Transverse colon (tissue), 4 donors: ENCODE measurements at regions not wholly inside any gene's neighbourhood (a gene's known extent, or its start where the extent isn't known, plus 50 kb on each side); places are given as distances from the start of the nearest gene placed in this dataset.
"Not testable (repeated sequence)": the region's sequence is repeated elsewhere in the genome, so short reads cannot be mapped to it uniquely, and the experiment has no call there.

Source experiments
- DNase-seq: peaks from one replicate; pipeline ENCODE4 v3.0.0-alpha.2; 2019
- H3K27ac ChIP-seq, 4 donors: fragments of 200-600 bp; sonication (generic); 2 replicates each; pipeline ENCODE4 v1.5.1; 2016 to 2018; ENCODE audit warnings: inconsistent platforms in 4 of 4
- H3K27me3 ChIP-seq: fragments of 200-600 bp; sonication (generic); 2 replicates; pipeline ENCODE4 v1.5.1; 2017; ENCODE audit warnings: inconsistent platforms
- H3K36me3 ChIP-seq, 4 donors: fragments of 200-600 bp; sonication (generic); 2 replicates each; pipeline ENCODE4 v1.5.1; 2017 to 2019; ENCODE audit warnings: inconsistent platforms in 4 of 4
- H3K4me1 ChIP-seq, 4 donors: fragments of 200-600 bp; sonication (generic); 2 replicates each; pipeline ENCODE4 v1.5.1; 2017 to 2020; ENCODE audit warnings: inconsistent platforms in 4 of 4
- H3K4me3 ChIP-seq, 4 donors: fragments of 200-600 bp; sonication (generic); 1 replicate in 1 of 4; 2 replicates in 3 of 4; pipeline versions ENCODE4 v1.5.1 to v1.6.1; 2017 to 2019; ENCODE audit warnings: inconsistent platforms in 4 of 4
- H3K9me3 ChIP-seq, 2 donors: fragments of 200-600 bp; sonication (generic); 2 replicates each; pipeline ENCODE4 v1.5.1; 2017 to 2019; ENCODE audit warnings: inconsistent platforms in 2 of 2
- EP300 ChIP-seq: sonication (generic); formaldehyde crosslinking; IDR thresholded peaks from one replicate; pipeline ENCODE4 v1.6.1; 2017; ENCODE audit warnings: antibody characterized with exemption, low read depth
- POLR2A ChIP-seq: fragments of 450-650 bp; IDR thresholded peaks from one replicate; pipeline ENCODE4 v1.6.1; 2016; ENCODE audit warnings: antibody characterized with exemption, mild to moderate bottlenecking, moderate library complexity
- POLR2AphosphoS5 ChIP-seq, 3 donors: sonication (generic); formaldehyde crosslinking; IDR thresholded peaks; one replicate each; pipeline ENCODE4 v1.6.1; 2016; ENCODE audit warnings: antibody characterized with exemption in 3 of 3
- WGBS, 2 donors: methylation state at CpG; one replicate each; pipeline ENCODE4 v1.1.5; 2018; ENCODE audit warnings: low coverage in 1 of 2; 5-methylcytosine and 5-hydroxymethylcytosine counted together
- in situ Hi-C, 4 donors: fragments of 200-750 bp; cut with MboI; loops; one replicate each; pipeline versions ENCODE4 v1.15.0 to v1.15.1; 2017; ENCODE audit warnings: low sequenced_read_pairs in 3 of 4, low pct_ligation_motif_present in 1 of 4, low pct_unique_long_range_greater_than_20kb in 1 of 4
- intact Hi-C: fragments of 100-400 bp; cut with DNase I; formaldehyde crosslinking; loops from one replicate; pipeline ENCODE4 v1.15.1; 2023; ENCODE audit warnings: low total_unique reads
- TF ChIP-seq, protein P1 (sequence below), 5 experiments: fragments of 200-600 bp in 3 of 5; fragments of 450-650 bp in 2 of 5; sonication (generic) in 3 of 5; IDR thresholded peaks; 1 replicate in 2 of 5; 2 replicates in 3 of 5; pipeline ENCODE4 v1.5.1; 2016 to 2017; ENCODE audit warnings: antibody characterized with exemption in 5 of 5, inconsistent platforms in 3 of 5, mild to moderate bottlenecking in 2 of 5, moderate library complexity in 1 of 5

DNA sequence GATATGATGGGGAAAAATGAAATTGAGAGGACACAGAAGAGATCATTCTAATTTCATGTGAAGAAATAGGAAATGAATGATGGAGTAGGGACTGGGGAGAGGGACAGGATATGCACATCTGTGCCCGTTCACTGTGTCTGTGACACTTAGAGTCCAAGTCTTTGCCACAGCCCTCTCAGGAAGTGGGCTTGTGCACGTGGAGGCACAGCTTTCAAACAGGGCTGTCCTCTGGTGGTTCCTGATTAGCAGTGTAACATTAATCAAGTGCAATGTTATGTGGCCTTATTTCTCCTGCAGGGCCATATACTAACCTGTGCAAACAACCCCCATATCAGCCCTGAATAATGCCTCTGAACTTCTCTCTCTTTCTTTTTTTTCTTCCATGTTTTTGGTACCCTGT, 312.2 kb upstream of the FAM98A start:
- WGBS, 2 donors, result 42 to 52% methylated on average over 2 of the region's 2 CpGs
- Histone ChIP-seq H3K27me3 (no peaks in the 10 kb centered on the region), H3K36me3 (no peaks in the 10 kb centered on the region), H3K9me3 (no peaks in the 10 kb centered on the region), H3K4me3 (no peak overlapping the region), H3K4me1 (no peaks in the 10 kb centered on the region), H3K27ac (no peak overlapping the region)
- no peak for DNase-seq
- intact Hi-C loops, result no loop called here
- TF ChIP-seq POLR2AphosphoS5 (IDR thresholded peaks at IDR 0.05), result no peak
- no peak for TF ChIP-seq EP300
- TF ChIP-seq POLR2A, result no peak
- TF ChIP-seq, protein P1, sequence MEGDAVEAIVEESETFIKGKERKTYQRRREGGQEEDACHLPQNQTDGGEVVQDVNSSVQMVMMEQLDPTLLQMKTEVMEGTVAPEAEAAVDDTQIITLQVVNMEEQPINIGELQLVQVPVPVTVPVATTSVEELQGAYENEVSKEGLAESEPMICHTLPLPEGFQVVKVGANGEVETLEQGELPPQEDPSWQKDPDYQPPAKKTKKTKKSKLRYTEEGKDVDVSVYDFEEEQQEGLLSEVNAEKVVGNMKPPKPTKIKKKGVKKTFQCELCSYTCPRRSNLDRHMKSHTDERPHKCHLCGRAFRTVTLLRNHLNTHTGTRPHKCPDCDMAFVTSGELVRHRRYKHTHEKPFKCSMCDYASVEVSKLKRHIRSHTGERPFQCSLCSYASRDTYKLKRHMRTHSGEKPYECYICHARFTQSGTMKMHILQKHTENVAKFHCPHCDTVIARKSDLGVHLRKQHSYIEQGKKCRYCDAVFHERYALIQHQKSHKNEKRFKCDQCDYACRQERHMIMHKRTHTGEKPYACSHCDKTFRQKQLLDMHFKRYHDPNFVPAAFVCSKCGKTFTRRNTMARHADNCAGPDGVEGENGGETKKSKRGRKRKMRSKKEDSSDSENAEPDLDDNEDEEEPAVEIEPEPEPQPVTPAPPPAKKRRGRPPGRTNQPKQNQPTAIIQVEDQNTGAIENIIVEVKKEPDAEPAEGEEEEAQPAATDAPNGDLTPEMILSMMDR (IDR thresholded peaks at IDR 0.05), result no peak
- in situ Hi-C loops, result no loop called here

DNA sequence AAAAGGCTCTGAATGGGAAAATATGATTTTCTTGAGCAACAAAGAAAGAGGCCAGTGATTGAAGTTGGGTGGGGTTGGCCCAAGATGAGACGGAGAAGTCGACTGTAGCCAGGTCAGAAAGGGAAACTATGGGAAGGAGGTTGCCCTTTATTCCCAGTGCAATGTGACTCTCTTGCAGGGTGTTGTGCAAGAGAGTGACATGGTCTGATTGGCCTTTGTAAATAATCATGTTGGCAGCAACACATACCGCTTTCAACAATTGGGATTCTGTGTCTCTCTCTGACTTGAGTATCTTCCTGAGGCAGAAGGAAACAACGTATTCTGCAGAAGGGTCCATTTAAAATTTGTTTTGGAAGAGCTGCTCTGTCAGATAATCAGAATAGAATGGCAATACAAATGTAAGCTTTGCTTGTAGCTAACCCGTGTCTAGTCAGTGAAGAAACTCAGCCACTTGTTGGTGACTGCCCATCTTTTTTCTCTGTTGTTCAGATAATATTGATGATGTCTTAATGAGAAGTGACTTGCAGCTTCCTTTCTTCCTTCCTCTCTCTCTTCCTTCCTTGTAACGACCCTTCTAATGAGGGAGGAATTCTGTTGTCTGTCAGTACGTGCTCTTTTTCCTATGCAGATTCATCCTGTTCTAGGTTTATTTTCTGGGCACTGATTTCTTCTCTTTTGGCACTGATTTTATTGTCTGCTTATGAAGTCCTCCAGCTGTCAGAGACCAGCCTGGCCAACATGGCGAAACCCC, 311.0 kb upstream of the FAM98A start:
- 73 to 76% methylated on average over 8 of the region's 8 CpGs for WGBS, 2 donors
- Histone ChIP-seq H3K27ac (no peak overlapping the region), H3K9me3 (no peaks in the 10 kb centered on the region), H3K4me3 (no peak overlapping the region), H3K36me3 (no peaks in the 10 kb centered on the region), H3K4me1 (no peaks in the 10 kb centered on the region), H3K27me3 (no peaks in the 10 kb centered on the region)
- TF ChIP-seq, protein P1 (IDR thresholded peaks at IDR 0.05), result no peak
- TF ChIP-seq POLR2AphosphoS5 (IDR thresholded peaks at IDR 0.05), result no peak
- no peak for TF ChIP-seq POLR2A
- no peak for TF ChIP-seq EP300
- intact Hi-C loops (no loop called here), in situ Hi-C loops (no loop called here)
- DNase-seq, result no peak

DNA sequence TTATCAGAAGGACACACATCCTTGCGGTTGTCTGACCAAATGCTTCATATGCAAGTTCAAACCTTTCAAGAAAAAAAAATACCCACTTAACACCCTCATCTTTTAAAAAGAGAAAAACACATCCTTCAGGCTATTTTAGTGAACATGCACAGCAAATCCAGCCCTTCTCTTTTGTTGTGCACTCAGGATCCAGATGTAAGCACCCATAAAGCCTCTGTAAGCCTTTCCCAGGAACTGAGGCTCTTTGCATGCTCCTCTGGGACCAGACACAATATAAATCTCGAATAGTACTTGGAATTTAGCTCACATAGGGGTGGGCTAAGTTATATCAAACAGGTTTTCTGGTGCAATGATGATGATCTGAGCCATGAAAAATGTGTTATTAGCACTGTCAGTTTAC, 308.8 kb upstream of the FAM98A start:
- no peaks in the 10 kb centered on the region for H3K9me3 ChIP-seq
- H3K27me3 ChIP-seq, result no peaks in the 10 kb centered on the region
- H3K27ac ChIP-seq, result no peak overlapping the region
- H3K4me1 ChIP-seq, result no peaks in the 10 kb centered on the region
- in situ Hi-C loops (no loop called here), intact Hi-C loops (no loop called here)
- no peak overlapping the region for H3K4me3 ChIP-seq
- WGBS, 2 donors, result 45% methylated on average over 2 of the region's 2 CpGs; no CpG with 5 or more reads in 1 of the 2 donors
- H3K36me3 ChIP-seq, result no peaks in the 10 kb centered on the region
- DNase-seq, result no peak
- TF ChIP-seq EP300 (no peak), POLR2AphosphoS5 (IDR thresholded peaks at IDR 0.05) (no peak), POLR2A (no peak)
- TF ChIP-seq, protein P1 (IDR thresholded peaks at IDR 0.05), result no peak

DNA sequence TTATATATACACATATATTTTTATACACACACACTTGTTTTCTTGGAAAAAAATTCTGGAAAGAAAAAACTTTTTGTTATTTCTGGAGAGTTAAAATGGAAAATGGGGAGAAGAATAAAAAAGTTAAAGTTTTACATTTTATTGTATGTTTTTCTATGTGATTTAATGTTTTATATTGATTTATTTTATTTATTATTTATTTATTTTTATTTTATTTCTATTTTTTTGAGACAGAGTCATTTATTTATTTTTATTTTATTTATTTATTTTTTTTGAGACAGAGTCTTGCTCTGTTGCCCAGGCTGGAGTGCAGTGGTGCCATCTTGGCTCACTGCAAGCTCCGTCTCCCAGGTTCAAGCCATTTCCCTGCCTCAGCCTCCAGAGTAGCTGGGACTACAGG, 307.0 kb upstream of the FAM98A start:
- H3K27me3 ChIP-seq, in situ Hi-C loops, H3K36me3 ChIP-seq, H3K4me3 ChIP-seq, intact Hi-C loops, H3K9me3 ChIP-seq, H3K4me1 ChIP-seq, DNase-seq, H3K27ac ChIP-seq: not testable (repeated sequence)
- 90% methylated on average over 1 of the region's 1 CpG; no CpG with 5 or more reads in 1 of the 2 donors for WGBS, 2 donors

DNA sequence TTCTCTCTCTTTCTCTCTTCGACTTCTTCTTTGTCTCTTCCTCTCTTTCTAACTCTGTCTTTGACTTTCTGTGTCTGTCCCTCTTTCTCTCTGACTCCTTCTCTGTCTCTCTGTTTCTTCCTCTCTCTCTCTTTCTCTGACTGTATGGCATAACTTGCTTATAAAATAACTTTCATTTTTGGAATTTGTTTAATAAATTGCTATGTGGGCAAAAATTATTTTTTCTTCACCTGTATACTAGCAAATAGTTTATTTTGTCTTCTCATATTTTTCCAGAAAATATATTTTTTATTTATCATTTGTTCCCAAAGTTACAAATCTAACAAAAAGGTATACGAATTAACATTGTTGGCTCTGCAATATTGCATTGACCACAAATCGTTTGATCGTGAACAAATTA, 305.7 kb upstream of the FAM98A start:
- no peaks in the 10 kb centered on the region for H3K27me3 ChIP-seq
- no peak overlapping the region for H3K27ac ChIP-seq
- no peaks in the 10 kb centered on the region for H3K36me3 ChIP-seq
- H3K9me3 ChIP-seq, result no peaks in the 10 kb centered on the region
- no peak for DNase-seq
- in situ Hi-C loops (no loop called here), intact Hi-C loops (no loop called here)
- no peak overlapping the region for H3K4me3 ChIP-seq
- WGBS, 2 donors, result 85 to 89% methylated on average over 4 of the region's 4 CpGs
- no peak for TF ChIP-seq POLR2A
- no peak for TF ChIP-seq EP300
- no peak for TF ChIP-seq POLR2AphosphoS5 (IDR thresholded peaks at IDR 0.05)
- TF ChIP-seq, protein P1 (IDR thresholded peaks at IDR 0.05), result no peak
- H3K4me1 ChIP-seq, result no peaks in the 10 kb centered on the region
